H1 (cell line): ENCODE measurements at regions not wholly inside any gene's neighbourhood (a gene's known extent, or its start where the extent isn't known, plus 50 kb on each side); places are given as distances from the start of the nearest gene placed in this dataset.

ENCODE experiments used
- CTCF ChIA-PET: fragments of 300-600 bp; sonication (Branson Sonifier 250); formaldehyde crosslinking; loops from one replicate; lab custom pipeline; 2021; ENCODE audit not compliant: partially characterized antibody; lab: Charles Lee
- POLR2A ChIA-PET: fragments of 300-600 bp; sonication (Branson Sonifier 250); formaldehyde crosslinking; loops from one replicate; lab custom pipeline; 2021; ENCODE audit warnings: inconsistent platforms; ENCODE audit not compliant: partially characterized antibody; lab: Charles Lee
- DNase-seq, 2 experiments: peaks; one replicate each; pipeline versions ENCODE4 v3.0.0 to v3.0.0-alpha.2; 2010 to 2022; ENCODE audit warnings: low spot score in 2 of 2, low read depth in 1 of 2, mixed read lengths in 1 of 2
- FAIRE-seq: peaks from 2 replicates; lab custom pipeline; 2011; peaks lifted over from hg19 to GRCh38; lab: Jason Lieb, UNC
- H2AFZ ChIP-seq: 2 replicates; pipeline ENCODE4 v1.8.1; 2012; ENCODE audit warnings: low read length, inconsistent platforms
- H2AK5ac ChIP-seq: 2 replicates; pipeline ENCODE4 v1.6.1; 2013; ENCODE audit warnings: low read depth, low read length
- H2BK120ac ChIP-seq: replicated peaks from 2 replicates; pipeline ENCODE3; 2013; ENCODE audit warnings: low read depth, low read length, inconsistent platforms
- H2BK12ac ChIP-seq: 2 replicates; pipeline ENCODE4 v1.6.1; 2013; ENCODE audit warnings: low read depth, low read length
- H2BK15ac ChIP-seq: 2 replicates; pipeline ENCODE4 v1.6.1; 2013; ENCODE audit warnings: low read length
- H2BK20ac ChIP-seq: 2 replicates; pipeline ENCODE4 v1.6.1; 2013; ENCODE audit warnings: low read length
- H2BK5ac ChIP-seq: 2 replicates; pipeline ENCODE4 v1.6.1; 2013; ENCODE audit warnings: low read depth, low read length
- H3K14ac ChIP-seq: 2 replicates; pipeline ENCODE4 v1.6.1; 2013; ENCODE audit warnings: inconsistent platforms; ENCODE audit not compliant: insufficient read length
- H3K18ac ChIP-seq: 2 replicates; pipeline ENCODE4 v1.6.1; 2013; ENCODE audit warnings: low read length; ENCODE audit errors: extremely low read depth
- H3K23ac ChIP-seq: 2 replicates; pipeline ENCODE4 v1.6.1; 2013; ENCODE audit warnings: inconsistent platforms; ENCODE audit not compliant: insufficient read length
- H3K23me2 ChIP-seq: 2 replicates; pipeline ENCODE4 v1.6.1; 2013; ENCODE audit warnings: low read depth, low read length
- H3K27ac ChIP-seq: 2 replicates; pipeline ENCODE4 v1.6.1; 2011; ENCODE audit warnings: low read depth, low read length, inconsistent platforms
- H3K27me3 ChIP-seq, 4 experiments: replicated peaks in 1 of 4; 1 replicate in 1 of 4; 2 replicates in 3 of 4; pipeline versions ENCODE4 v1.6.1 to v1.8.1; 2011 to 2013; ENCODE audit warnings: low read length in 3 of 4, mild to moderate bottlenecking in 3 of 4, inconsistent platforms in 2 of 4, mixed read lengths in 2 of 4, moderate library complexity in 1 of 4; ENCODE audit not compliant: control insufficient read depth in 3 of 4, insufficient read depth in 3 of 4; ENCODE audit errors: extremely low read depth in 1 of 4
- H3K36me3 ChIP-seq, 4 experiments: 2 replicates each; pipeline versions ENCODE4 v1.6.1 to v1.8.1; 2011 to 2013; ENCODE audit warnings: mild to moderate bottlenecking in 4 of 4, low read length in 3 of 4, moderate library complexity in 2 of 4, control low read depth in 1 of 4, inconsistent platforms in 1 of 4; ENCODE audit not compliant: insufficient read depth in 4 of 4, control insufficient read depth in 2 of 4
- H3K4ac ChIP-seq: replicated peaks from 2 replicates; pipeline ENCODE3; 2013; ENCODE audit warnings: low read length, low read depth, mixed read lengths, inconsistent platforms; ENCODE audit not compliant: insufficient read length
- H3K4me1 ChIP-seq, 4 experiments: replicated peaks in 1 of 4; 1 replicate in 1 of 4; 2 replicates in 3 of 4; pipeline versions ENCODE4 v1.6.1 to v1.8.1; 2011 to 2013; ENCODE audit warnings: low read length in 3 of 4, inconsistent platforms in 2 of 4, mixed read lengths in 1 of 4; ENCODE audit not compliant: insufficient read depth in 4 of 4, control insufficient read depth in 3 of 4
- H3K4me2 ChIP-seq, 2 experiments: 2 replicates each; pipeline versions ENCODE4 v1.6.1 to v1.8.1; 2011 to 2013; ENCODE audit warnings: low read depth in 2 of 2, low read length in 2 of 2, control low read depth in 1 of 2, inconsistent platforms in 1 of 2, mild to moderate bottlenecking in 1 of 2; ENCODE audit not compliant: insufficient read depth in 1 of 2
- H3K4me3 ChIP-seq, 4 experiments: fragments of 200-600, 300-600 bp in 1 of 4; sonication (generic), shearing (Covaris generic), sonication (Bioruptor Twin) in 1 of 4; 2 replicates each; pipeline versions ENCODE4 v1.5.1 to v1.8.1; 2011 to 2016; ENCODE audit warnings: low read length in 4 of 4, low read depth in 3 of 4, control low read depth in 2 of 4, inconsistent platforms in 2 of 4, mild to moderate bottlenecking in 2 of 4, mixed read lengths in 1 of 4, moderate library complexity in 1 of 4; ENCODE audit not compliant: insufficient read depth in 2 of 4; ENCODE audit errors: extremely low read depth in 1 of 4
- H3K56ac ChIP-seq: replicated peaks from 2 replicates; pipeline ENCODE3; 2013; ENCODE audit warnings: low read depth, mild to moderate bottlenecking, mixed read lengths, low read length, inconsistent platforms; ENCODE audit not compliant: insufficient read length
- H3K79me1 ChIP-seq: 2 replicates; pipeline ENCODE4 v1.6.1; 2013; ENCODE audit warnings: low read depth, low read length, control low read depth
- H3K79me2 ChIP-seq, 2 experiments: 2 replicates each; pipeline versions ENCODE4 v1.6.1 to v1.8.1; 2012 to 2013; ENCODE audit warnings: low read length in 2 of 2, mild to moderate bottlenecking in 2 of 2, inconsistent platforms in 1 of 2; ENCODE audit not compliant: insufficient read depth in 2 of 2, control insufficient read depth in 1 of 2
- H3K9ac ChIP-seq, 4 experiments: replicated peaks in 1 of 4; 1 replicate in 1 of 4; 2 replicates in 3 of 4; pipeline versions ENCODE4 v1.6.1 to v1.8.1; 2011 to 2013; ENCODE audit warnings: low read depth in 3 of 4, low read length in 3 of 4, control low read depth in 2 of 4, mild to moderate bottlenecking in 2 of 4, moderate library complexity in 2 of 4, inconsistent platforms in 1 of 4; ENCODE audit errors: extremely low read depth in 1 of 4
- H3K9me3 ChIP-seq, 2 experiments: 2 replicates each; pipeline versions ENCODE4 v1.6.1 to v1.8.1; 2012 to 2013; ENCODE audit warnings: mild to moderate bottlenecking in 2 of 2, moderate library complexity in 2 of 2, control low read depth in 1 of 2, inconsistent platforms in 1 of 2, low read depth in 1 of 2, low read length in 1 of 2, mixed read lengths in 1 of 2; ENCODE audit not compliant: insufficient read depth in 2 of 2
- H4K20me1 ChIP-seq, 2 experiments: replicated peaks in 1 of 2; 2 replicates each; pipeline versions ENCODE3 to v1.8.1; 2011 to 2013; ENCODE audit warnings: inconsistent platforms in 2 of 2, low read length in 2 of 2, mild to moderate bottlenecking in 1 of 2; ENCODE audit not compliant: insufficient read depth in 2 of 2, control insufficient read depth in 1 of 2
- H4K5ac ChIP-seq: 2 replicates; pipeline ENCODE4 v1.6.1; 2013; ENCODE audit warnings: low read length, low read depth, mixed read lengths, inconsistent platforms; ENCODE audit not compliant: insufficient read length
- H4K8ac ChIP-seq: 2 replicates; pipeline ENCODE4 v1.8.0; 2013; ENCODE audit warnings: mild to moderate bottlenecking, moderate library complexity, low read length, inconsistent platforms; ENCODE audit not compliant: insufficient read depth; ENCODE audit errors: extremely low read depth
- H4K91ac ChIP-seq: replicated peaks from 2 replicates; pipeline ENCODE3; 2013; ENCODE audit warnings: low read length, mixed read lengths, inconsistent platforms; ENCODE audit not compliant: insufficient read length
- BACH1 ChIP-seq: IDR thresholded peaks from 2 replicates; pipeline ENCODE4 v1.6.1; 2012; ENCODE audit warnings: low read length, improper control_type of control experiment
- POLR2A ChIP-seq, 2 experiments: IDR thresholded peaks; 1 replicate in 1 of 2; 2 replicates in 1 of 2; pipeline ENCODE4 v1.6.1; 2011; ENCODE audit warnings: low read depth in 2 of 2, low read length in 2 of 2, mild to moderate bottlenecking in 2 of 2; ENCODE audit errors: control extremely low read depth in 1 of 2
- WGBS, 2 experiments: shearing (Covaris generic) in 1 of 2; methylation state at CpG; one replicate each; pipeline versions ENCODE4 v1.1.6 to v1.1.7; 2013 to 2015; ENCODE audit warnings: low lambda C conversion rate in 2 of 2, mixed read lengths in 2 of 2, inconsistent platforms in 1 of 2, low coverage in 1 of 2, missing lambda C conversion rate in 1 of 2; ENCODE audit not compliant: insufficient replicate concordance in 2 of 2, insufficient coverage in 1 of 2, insufficient read length in 1 of 2; ENCODE audit errors: extremely low coverage in 1 of 2, missing lambda C conversion rate in 1 of 2; 5-methylcytosine and 5-hydroxymethylcytosine counted together

DNA sequence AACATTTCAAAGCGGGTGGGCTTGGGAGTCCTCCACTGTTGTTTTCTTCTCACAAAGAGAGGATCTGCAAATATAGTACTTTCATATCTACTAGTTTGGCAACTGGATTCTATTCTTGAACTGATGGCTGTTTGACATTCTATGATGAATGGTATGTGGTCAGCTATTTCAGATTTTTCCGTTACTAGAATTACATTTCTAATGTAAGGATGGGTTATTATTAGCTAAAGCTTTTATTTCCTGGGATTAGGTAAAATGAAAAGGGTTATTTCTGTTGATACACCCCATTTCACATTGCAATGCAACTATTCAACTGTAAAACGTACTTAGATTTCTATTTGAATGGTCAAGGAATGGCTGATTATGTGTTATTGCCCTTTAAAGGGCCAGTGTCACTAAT is 629.7 kb downstream of the DACH1 start:
- Histone ChIP-seq H3K4me2 (no peak overlapping the region), H4K5ac (no peak overlapping the region), H3K36me3 (no peaks in the 10 kb centered on the region), H3K79me1 (no peaks in the 10 kb centered on the region), H3K18ac (no peak overlapping the region), H3K56ac (no peak overlapping the region), H3K23me2 (no peaks in the 10 kb centered on the region), H3K4ac (no peak overlapping the region), H2AFZ (no peak overlapping the region), H3K9me3 (no peaks in the 10 kb centered on the region), H4K8ac (no peak overlapping the region), H2BK15ac (no peak overlapping the region), H3K14ac (no peak overlapping the region), H2BK20ac (no peak overlapping the region), H3K9ac (no peak overlapping the region), H2BK12ac (no peak overlapping the region), H4K91ac (no peak overlapping the region), H2AK5ac (no peak overlapping the region), H2BK120ac (no peak overlapping the region), H3K4me3 (no peak overlapping the region), H3K79me2 (no peaks in the 10 kb centered on the region), H3K27ac (no peak overlapping the region), H3K4me1 (no peaks in the 10 kb centered on the region; a peak in 1 of 7 replicates), H3K23ac (no peak overlapping the region), H3K27me3 (no peaks in the 10 kb centered on the region), H4K20me1 (no peaks in the 10 kb centered on the region), H2BK5ac (no peak overlapping the region)
- FAIRE-seq (no peak), DNase-seq (no peak)
- 84% methylated on average over 3 of the region's 3 CpGs; no CpG with 5 or more reads in 1 of the 2 experiments for WGBS, 2 experiments
- ChIA-PET CTCF (interaction anchor here (0.6 kb wide), 2 partner anchors 83 to 1760 kb away, joined by 3 to 4 read pairs; no protein-coding TSS in a partner anchor), POLR2A (no interaction called here)
- TF ChIP-seq BACH1 (no peak), POLR2A (IDR thresholded peaks at IDR 0.05; ENCODE audit: control extremely low read depth in 1 of 2, low read depth in 2 of 2, low read length in 2 of 2) (no peak)
